MM.1S (cell line): ENCODE measurements at regions not wholly inside any gene's neighbourhood (a gene's known extent, or its start where the extent isn't known, plus 50 kb on each side); places are given as distances from the start of the nearest gene placed in this dataset.

Source experiments
- DNase-seq: peaks from one replicate; pipeline ENCODE4 v3.0.0-alpha.2; 2015
- H2AFZ ChIP-seq: fragments of 300-600 bp; sonication (generic); 2 replicates; pipeline ENCODE4 v1.6.0; 2016; ENCODE audit warnings: antibody characterized with exemption, low read length
- H3F3A ChIP-seq: fragments of 300-600 bp; sonication (generic); 2 replicates; pipeline ENCODE4 v1.6.1; 2016; ENCODE audit warnings: mild to moderate bottlenecking, antibody characterized with exemption, low read length, moderate library complexity, mixed read lengths; ENCODE audit not compliant: insufficient read depth
- H3K27ac ChIP-seq: fragments of 300-600 bp; sonication (generic); 2 replicates; pipeline ENCODE4 v1.5.1; 2016; ENCODE audit warnings: mild to moderate bottlenecking, low read length
- H3K27me3 ChIP-seq: fragments of 300-600 bp; sonication (generic); replicated peaks from 2 replicates; pipeline ENCODE4 v1.6.0; 2016; ENCODE audit warnings: low read length; ENCODE audit not compliant: insufficient read depth
- H3K36me3 ChIP-seq: fragments of 300-600 bp; sonication (generic); replicated peaks from 2 replicates; pipeline ENCODE4 v1.6.1; 2016; ENCODE audit warnings: mild to moderate bottlenecking, low read length, mixed read lengths; ENCODE audit not compliant: insufficient read depth
- H3K4me1 ChIP-seq: fragments of 300-600 bp; sonication (generic); 2 replicates; pipeline ENCODE4 v1.6.1; 2016; ENCODE audit warnings: low read length, mixed read lengths
- H3K4me2 ChIP-seq: fragments of 300-600 bp; sonication (generic); 2 replicates; pipeline ENCODE4 v1.6.0; 2016; ENCODE audit warnings: low read depth, low read length
- H3K4me3 ChIP-seq: fragments of 300-600 bp; sonication (generic); 2 replicates; pipeline ENCODE4 v1.5.1; 2016; ENCODE audit warnings: low read length, mixed read lengths
- H3K79me2 ChIP-seq: fragments of 300-600 bp; sonication (generic); 2 replicates; pipeline ENCODE4 v1.6.1; 2016; ENCODE audit warnings: mixed run types, low read length, mixed read lengths
- H3K9ac ChIP-seq: fragments of 300-600 bp; sonication (generic); 2 replicates; pipeline ENCODE4 v1.6.1; 2016; ENCODE audit warnings: low read length, mixed read lengths
- H3K9me2 ChIP-seq: fragments of 300-600 bp; sonication (generic); replicated peaks from 2 replicates; pipeline ENCODE4 v1.6.1; 2016; ENCODE audit warnings: mild to moderate bottlenecking, low read length, mixed read lengths; ENCODE audit not compliant: insufficient read depth
- H3K9me3 ChIP-seq: fragments of 300-600 bp; sonication (generic); replicated peaks from 2 replicates; pipeline ENCODE4 v1.6.1; 2016; ENCODE audit warnings: mild to moderate bottlenecking, low read length, mixed read lengths; ENCODE audit not compliant: insufficient read depth
- H4K20me1 ChIP-seq: fragments of 300-600 bp; sonication (generic); 2 replicates; pipeline ENCODE4 v1.6.1; 2016; ENCODE audit warnings: mild to moderate bottlenecking, low read length, moderate library complexity, mixed read lengths; ENCODE audit not compliant: insufficient read depth
- CTCF ChIP-seq: fragments of 300-600 bp; sonication (generic); IDR thresholded peaks from 2 replicates; pipeline ENCODE4 v1.5.1; 2016; ENCODE audit warnings: antibody characterized with exemption, low read length, mixed read lengths
- EZH2 ChIP-seq: fragments of 300-600 bp; sonication (generic); optimal IDR thresholded peaks from 2 replicates; pipeline ENCODE3; 2017; ENCODE audit warnings: low read depth, mild to moderate bottlenecking, antibody characterized with exemption, low read length, mixed read lengths
- EZH2phosphoT487 ChIP-seq: fragments of 300-600 bp; sonication (generic); IDR thresholded peaks from 2 replicates; pipeline ENCODE4 v1.6.1; 2018; ENCODE audit warnings: antibody characterized with exemption, low read length

GRCh38 chr9:88230612-88231011 is 92.3 kb upstream of the SPATA31C2 start:
- H3K4me2 ChIP-seq = no peak overlapping the region
- H4K20me1 ChIP-seq = no peaks in the 10 kb centered on the region
- no peak overlapping the region for H2AFZ ChIP-seq
- no peaks in the 10 kb centered on the region for H3K36me3 ChIP-seq
- H3K4me3 ChIP-seq = no peak overlapping the region
- H3K4me1 ChIP-seq = peaks cover 8% of the 10 kb centered on the region; the same call in 1 of the 2 replicates
- no peak for TF ChIP-seq EZH2phosphoT487
- TF ChIP-seq EZH2 = no peak
- no peak for TF ChIP-seq CTCF
- H3K9me2 ChIP-seq = no peaks in the 10 kb centered on the region
- no peak overlapping the region for H3K27ac ChIP-seq
- no peak for DNase-seq
- peaks cover 8% of the 10 kb centered on the region for H3F3A ChIP-seq
- no peaks in the 10 kb centered on the region for H3K79me2 ChIP-seq
- no peaks in the 10 kb centered on the region for H3K9me3 ChIP-seq
- H3K27me3 ChIP-seq = no peaks in the 10 kb centered on the region
- H3K9ac ChIP-seq = no peak overlapping the region

GRCh38 chr9:88229434-88229833 is 91.2 kb upstream of the SPATA31C2 start:
- no peak overlapping the region for H3K27ac ChIP-seq
- H3K36me3 ChIP-seq = no peaks in the 10 kb centered on the region
- no peaks in the 10 kb centered on the region for H4K20me1 ChIP-seq
- H2AFZ ChIP-seq = no peak overlapping the region
- DNase-seq = no peak
- no peaks in the 10 kb centered on the region for H3K79me2 ChIP-seq
- H3K4me3 ChIP-seq = no peak overlapping the region
- no peak overlapping the region for H3K4me2 ChIP-seq
- H3F3A ChIP-seq = peaks cover 8% of the 10 kb centered on the region
- H3K9ac ChIP-seq = no peak overlapping the region
- TF ChIP-seq EZH2phosphoT487 = no peak
- no peak for TF ChIP-seq CTCF
- no peak for TF ChIP-seq EZH2
- peaks cover 8% of the 10 kb centered on the region; the same call in 1 of the 2 replicates for H3K4me1 ChIP-seq
- no peaks in the 10 kb centered on the region for H3K27me3 ChIP-seq
- H3K9me2 ChIP-seq = no peaks in the 10 kb centered on the region
- no peaks in the 10 kb centered on the region for H3K9me3 ChIP-seq

- Histone ChIP-seq H3K4me2 (no peak overlapping the region), H3K4me3 (no peak overlapping the region), H3K79me2 (no peaks in the 10 kb centered on the region), H3F3A (no peaks in the 10 kb centered on the region), H3K9ac (no peak overlapping the region), H4K20me1 (no peaks in the 10 kb centered on the region), H3K27ac (no peak overlapping the region), H2AFZ (no peak overlapping the region), H3K27me3 (no peaks in the 10 kb centered on the region), H3K9me2 (no peaks in the 10 kb centered on the region), H3K4me1 (no peaks in the 10 kb centered on the region), H3K9me3 (no peaks in the 10 kb centered on the region), H3K36me3 (no peaks in the 10 kb centered on the region)
- TF ChIP-seq CTCF (no peak), EZH2 (no peak), EZH2phosphoT487 (no peak)
- no peak for DNase-seq
These were observed 86.7 kb upstream of the SPATA31C2 start for GRCh38 chr9:88224938-88225337.
